Kidney (tissue), 13 donors: ENCODE measurements at regions not wholly inside any gene's neighbourhood (a gene's known extent, or its start where the extent isn't known, plus 50 kb on each side); places are given as distances from the start of the nearest gene placed in this dataset.

Source experiments
- DNase-seq, 5 donors: peaks; one replicate each; pipeline ENCODE4 v3.0.0-alpha.2; 2013 to 2020
- FAIRE-seq: peaks from 2 replicates; lab custom pipeline; 2012; peaks lifted over from hg19 to GRCh38; lab: Jason Lieb, UNC
- H3K27ac ChIP-seq, 2 donors: one replicate each; pipeline ENCODE4 v1.7.0; 2013; ENCODE audit warnings: low read depth in 2 of 2, low read length in 2 of 2, inconsistent platforms in 1 of 2
- H3K27me3 ChIP-seq: one replicate; pipeline ENCODE4 v1.7.1; 2013; ENCODE audit warnings: low read length, inconsistent platforms; ENCODE audit not compliant: control insufficient read depth, insufficient read depth
- H3K36me3 ChIP-seq, 3 donors: one replicate each; pipeline versions ENCODE4 v1.7.0 to v1.7.1; 2013; ENCODE audit warnings: low read length in 3 of 3, control low read depth in 1 of 3, inconsistent platforms in 1 of 3; ENCODE audit not compliant: insufficient read depth in 3 of 3, control insufficient read depth in 2 of 3
- H3K4me1 ChIP-seq, 3 donors: one replicate each; pipeline versions ENCODE4 v1.7.0 to v1.7.1; 2013; ENCODE audit warnings: low read length in 3 of 3, inconsistent platforms in 1 of 3, low read depth in 1 of 3; ENCODE audit not compliant: control insufficient read depth in 2 of 3, insufficient read depth in 2 of 3
- H3K4me3 ChIP-seq, 3 donors: one replicate each; pipeline versions ENCODE4 v1.7.0 to v1.8.1; 2013; ENCODE audit warnings: low read length in 3 of 3, control low read depth in 1 of 3, inconsistent platforms in 1 of 3
- H3K9ac ChIP-seq, 3 donors: one replicate each; pipeline versions ENCODE4 v1.7.0 to v1.7.1; 2013; ENCODE audit warnings: low read length in 3 of 3, control low read depth in 1 of 3, inconsistent platforms in 1 of 3
- H3K9me3 ChIP-seq, 3 donors: one replicate each; pipeline versions ENCODE4 v1.7.0 to v1.7.1; 2013; ENCODE audit warnings: low read length in 3 of 3, control low read depth in 1 of 3, inconsistent platforms in 1 of 3; ENCODE audit not compliant: control insufficient read depth in 2 of 3, insufficient read depth in 1 of 3
- CTCF ChIP-seq: IDR thresholded peaks from 3 replicates; pipeline ENCODE4 v1.5.1; 2012; ENCODE audit warnings: mild to moderate bottlenecking, moderate library complexity, borderline replicate concordance; ENCODE audit not compliant: insufficient read depth; ENCODE audit errors: extremely low read depth
- intact Hi-C: fragments of 100-400 bp; cut with DNase I; formaldehyde crosslinking; loops from one replicate; pipeline ENCODE4 v1.11.1; 2022
- donor health status: control.
- donor health status: control.
- donor health status: control.
- donor health status: control.
- donor health status: control.
- donor health status: DM: yes; HTN: yes; CAD: no.
- donor health status: Normal renal cell carcinoma (clear cell type).

GRCh38 chr4:157934151-157934550 lies 238.7 kb downstream of the GASK1B start:
- Histone ChIP-seq H3K4me3 (no peak overlapping the region), H3K27me3 (no peaks in the 10 kb centered on the region), H3K36me3 (no peaks in the 10 kb centered on the region), H3K27ac (no peak overlapping the region), H3K4me1 (no peaks in the 10 kb centered on the region), H3K9ac (no peak overlapping the region), H3K9me3 (no peaks in the 10 kb centered on the region)
- no peak for FAIRE-seq
- DNase-seq = no peak
- TF ChIP-seq CTCF = no peak
- intact Hi-C loops = no loop called here

DNA sequence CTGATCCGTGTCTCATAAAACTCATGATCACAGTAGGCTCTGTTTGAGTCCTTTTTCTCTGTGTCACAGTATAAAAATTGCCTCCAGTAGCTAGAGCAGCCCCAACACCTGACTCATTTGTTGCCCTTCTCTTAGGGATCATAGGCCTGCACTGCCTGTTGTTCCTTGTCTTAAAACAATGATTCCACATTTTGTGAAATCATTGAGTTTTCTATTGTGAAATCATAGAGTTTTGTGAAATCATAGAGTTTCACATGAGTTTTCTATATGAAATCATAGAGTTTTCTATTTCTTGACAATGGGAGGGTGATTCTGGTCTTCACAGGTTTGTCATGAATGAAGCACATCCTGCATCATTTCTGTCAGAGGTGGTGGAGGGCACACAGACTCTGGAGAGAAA lies 239.9 kb downstream of the GASK1B start:
- H3K27me3 ChIP-seq = no peaks in the 10 kb centered on the region
- no peaks in the 10 kb centered on the region for H3K9me3 ChIP-seq
- H3K27ac ChIP-seq = no peak overlapping the region
- DNase-seq (no peak), FAIRE-seq (no peak)
- no peak overlapping the region for H3K4me3 ChIP-seq
- no peak overlapping the region for H3K9ac ChIP-seq
- H3K36me3 ChIP-seq = no peaks in the 10 kb centered on the region
- intact Hi-C loops = no loop called here
- H3K4me1 ChIP-seq = no peaks in the 10 kb centered on the region
- TF ChIP-seq CTCF = no peak

- DNase-seq (no peak), FAIRE-seq (no peak)
- H3K4me3 ChIP-seq = no peak overlapping the region
- TF ChIP-seq CTCF = no peak
- H3K27me3 ChIP-seq = no peaks in the 10 kb centered on the region
- H3K9me3 ChIP-seq = no peaks in the 10 kb centered on the region
- no peak overlapping the region for H3K9ac ChIP-seq
- no peaks in the 10 kb centered on the region for H3K4me1 ChIP-seq
- intact Hi-C loops = no loop called here
- no peak overlapping the region for H3K27ac ChIP-seq
- no peaks in the 10 kb centered on the region for H3K36me3 ChIP-seq
Observed at GRCh38 chr4:157929486-157929885, 243.3 kb downstream of the GASK1B start.
